Choroid plexus epithelial cell (primary cell): ENCODE measurements at regions not wholly inside any gene's neighbourhood (a gene's known extent, or its start where the extent isn't known, plus 50 kb on each side); places are given as distances from the start of the nearest gene placed in this dataset.
"Not testable (repeated sequence)": the region's sequence is repeated elsewhere in the genome, so short reads cannot be mapped to it uniquely, and the experiment has no call there.

ENCODE experiments used
- DNase-seq: peaks from one replicate; pipeline ENCODE4 v3.0.0-alpha.2; 2010; ENCODE audit warnings: low read depth
- H3K4me3 ChIP-seq: 2 replicates; pipeline ENCODE4 v1.5.1; 2011; ENCODE audit warnings: low read depth, mild to moderate bottlenecking, control low read depth, low read length, moderate library complexity
- TF ChIP-seq, protein P1 (sequence below): conservative IDR thresholded peaks from 2 replicates; pipeline ENCODE4 v1.5.1; 2011; ENCODE audit warnings: low read depth, mild to moderate bottlenecking, control low read depth, inconsistent platforms, low read length, moderate library complexity

GRCh38 chr5:167378894-167379723 lies 912.3 kb upstream of the WWC1 start:
- TF ChIP-seq, protein P1, sequence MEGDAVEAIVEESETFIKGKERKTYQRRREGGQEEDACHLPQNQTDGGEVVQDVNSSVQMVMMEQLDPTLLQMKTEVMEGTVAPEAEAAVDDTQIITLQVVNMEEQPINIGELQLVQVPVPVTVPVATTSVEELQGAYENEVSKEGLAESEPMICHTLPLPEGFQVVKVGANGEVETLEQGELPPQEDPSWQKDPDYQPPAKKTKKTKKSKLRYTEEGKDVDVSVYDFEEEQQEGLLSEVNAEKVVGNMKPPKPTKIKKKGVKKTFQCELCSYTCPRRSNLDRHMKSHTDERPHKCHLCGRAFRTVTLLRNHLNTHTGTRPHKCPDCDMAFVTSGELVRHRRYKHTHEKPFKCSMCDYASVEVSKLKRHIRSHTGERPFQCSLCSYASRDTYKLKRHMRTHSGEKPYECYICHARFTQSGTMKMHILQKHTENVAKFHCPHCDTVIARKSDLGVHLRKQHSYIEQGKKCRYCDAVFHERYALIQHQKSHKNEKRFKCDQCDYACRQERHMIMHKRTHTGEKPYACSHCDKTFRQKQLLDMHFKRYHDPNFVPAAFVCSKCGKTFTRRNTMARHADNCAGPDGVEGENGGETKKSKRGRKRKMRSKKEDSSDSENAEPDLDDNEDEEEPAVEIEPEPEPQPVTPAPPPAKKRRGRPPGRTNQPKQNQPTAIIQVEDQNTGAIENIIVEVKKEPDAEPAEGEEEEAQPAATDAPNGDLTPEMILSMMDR: no peak
- DNase-seq: no peak
- H3K4me3 ChIP-seq: no peak overlapping the region

- H3K4me3 ChIP-seq: no peak overlapping the region
- no peak for DNase-seq
- TF ChIP-seq, protein P1: no peak
Observed at GRCh38 chr5:167381457-167381856, 910.0 kb upstream of the WWC1 start.

DNA sequence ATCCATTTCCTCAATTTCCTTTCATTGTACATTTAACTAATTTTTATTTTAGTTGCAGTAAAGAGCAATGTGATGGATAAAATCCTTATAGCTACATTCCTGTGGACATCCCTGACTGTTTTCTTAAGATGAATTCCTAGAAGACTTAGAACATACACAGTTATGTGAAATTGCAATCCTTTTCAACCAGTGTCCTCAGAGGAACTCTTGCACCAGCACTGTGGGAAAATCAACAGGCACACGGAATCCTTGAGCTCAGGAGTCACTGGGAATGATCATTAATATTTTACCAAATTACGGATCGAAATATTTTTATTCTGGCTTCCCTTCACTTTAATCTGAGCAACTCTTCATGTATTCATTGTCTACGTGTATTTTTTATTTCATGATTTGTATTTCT lies 901.9 kb upstream of the WWC1 start:
- DNase-seq: peak; percentile 0
- H3K4me3 ChIP-seq: no peak overlapping the region
- TF ChIP-seq, protein P1: no peak

DNA sequence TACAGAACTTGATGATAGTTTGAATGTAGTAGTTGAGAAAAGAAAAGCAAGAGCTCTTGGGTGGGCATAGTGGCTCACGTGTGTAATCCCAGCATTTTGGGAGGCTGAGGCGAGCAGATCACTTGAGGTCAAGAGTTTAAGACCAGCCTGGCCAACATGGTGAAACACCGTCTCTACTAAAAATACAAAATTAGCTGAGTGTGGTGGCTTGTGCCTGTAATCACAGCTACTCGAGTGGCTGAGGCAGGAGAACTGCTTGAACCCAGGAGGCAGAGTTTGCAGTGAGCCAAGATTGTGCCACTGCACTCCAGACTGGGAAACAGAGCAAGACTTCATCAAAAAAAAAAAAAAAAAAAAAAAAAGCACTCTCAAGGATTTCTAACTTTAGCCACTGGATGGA lies 900.2 kb upstream of the WWC1 start:
- not testable (repeated sequence) for DNase-seq, H3K4me3 ChIP-seq

DNA sequence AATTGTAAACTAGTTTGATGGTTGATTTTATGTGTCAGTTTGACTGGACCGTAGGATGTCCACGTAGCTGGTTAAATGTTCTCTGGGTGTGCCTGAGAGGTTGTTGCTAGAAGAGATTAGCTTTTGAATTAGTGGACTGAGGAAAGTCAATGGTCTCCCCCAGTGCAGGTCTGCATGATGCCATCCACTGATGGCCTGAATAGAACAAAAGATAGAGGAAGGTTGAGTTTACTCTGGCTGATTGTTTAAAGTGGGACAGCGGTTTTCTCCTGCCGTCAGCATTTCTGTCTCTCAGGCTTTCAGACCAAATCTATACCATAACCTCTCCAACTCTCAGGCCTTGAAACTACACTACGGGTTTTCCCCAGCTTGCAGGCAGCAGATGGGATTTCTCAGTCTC lies 899.2 kb upstream of the WWC1 start:
- no peak overlapping the region for H3K4me3 ChIP-seq
- no peak for DNase-seq
- TF ChIP-seq, protein P1: no peak

DNA sequence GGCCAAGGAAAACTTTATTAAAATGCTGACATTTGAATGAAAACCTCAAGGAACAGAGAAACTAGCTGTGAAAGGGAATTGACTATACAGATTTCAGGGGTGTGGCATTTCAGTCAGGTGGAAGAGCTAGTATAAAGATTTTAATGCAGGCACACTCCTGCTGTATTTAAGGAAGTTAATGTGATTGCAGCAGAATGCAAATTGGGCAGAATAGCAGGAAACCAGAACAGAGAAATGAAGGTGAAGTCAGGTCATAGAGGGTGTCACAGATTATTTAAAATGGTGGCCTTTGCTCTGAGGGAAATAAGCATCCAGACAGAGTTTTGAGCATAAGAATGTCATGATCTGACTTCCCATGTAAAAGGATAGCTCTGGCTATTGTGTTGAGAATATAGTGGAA lies 898.1 kb upstream of the WWC1 start:
- no peak overlapping the region for H3K4me3 ChIP-seq
- TF ChIP-seq, protein P1: no peak
- no peak for DNase-seq

- DNase-seq: no peak
- no peak overlapping the region for H3K4me3 ChIP-seq
- TF ChIP-seq, protein P1: no peak
Observed at GRCh38 chr5:167402671-167403070, 888.8 kb upstream of the WWC1 start.
